CD4-positive, alpha-beta T cell (primary cell): ENCODE measurements at regions not wholly inside any gene's neighbourhood (a gene's known extent, or its start where the extent isn't known, plus 50 kb on each side); places are given as distances from the start of the nearest gene placed in this dataset.

ENCODE experiments used
- ATAC-seq: fragments of 200-7000 bp; cut with Tn5 transposase; one replicate; pipeline ENCODE4 v1.10.0; 2022; ENCODE audit warnings: mild to moderate bottlenecking; ENCODE audit not compliant: poor library complexity
- CTCF ChIA-PET: fragments of 350-600 bp; sonication (Branson Sonifier 250); formaldehyde crosslinking; loops from one replicate; lab custom pipeline; 2021; ENCODE audit warnings: antibody characterized with exemption, inconsistent platforms; lab: Charles Lee
- POLR2A ChIA-PET: fragments of 350-600 bp; sonication (Branson Sonifier 250); formaldehyde crosslinking; loops from one replicate; lab custom pipeline; 2021; ENCODE audit warnings: antibody characterized with exemption, inconsistent platforms; lab: Charles Lee
- DNase-seq, 14 experiments: peaks; one replicate each; pipeline ENCODE4 v3.0.0-alpha.2; 2013 to 2020; ENCODE audit warnings: mixed read lengths in 2 of 14
- H3K27ac ChIP-seq, 2 donors: one replicate each; pipeline versions ENCODE4 v1.5.1 to v1.7.0; 2013; ENCODE audit warnings: low read length in 2 of 2, low read depth in 1 of 2, mild to moderate bottlenecking in 1 of 2
- H3K27me3 ChIP-seq, 2 experiments: 1 replicate in 1 of 2; 2 replicates in 1 of 2; pipeline versions ENCODE4 v1.6.1 to v1.7.0; 2013; ENCODE audit warnings: low read length in 2 of 2, control low read depth in 1 of 2, mild to moderate bottlenecking in 1 of 2, moderate library complexity in 1 of 2; ENCODE audit not compliant: insufficient read depth in 2 of 2, control insufficient read depth in 1 of 2
- H3K36me3 ChIP-seq: one replicate; pipeline ENCODE4 v1.6.1; 2013; ENCODE audit warnings: low read length, control low read depth; ENCODE audit not compliant: insufficient read depth
- H3K4me1 ChIP-seq: one replicate; pipeline ENCODE4 v1.6.1; 2013; ENCODE audit warnings: low read length, control low read depth; ENCODE audit not compliant: insufficient read depth
- H3K4me3 ChIP-seq: one replicate; pipeline ENCODE4 v1.5.1; 2013; ENCODE audit warnings: mild to moderate bottlenecking, low read length, moderate library complexity
- H3K9me3 ChIP-seq, 2 experiments: 1 replicate in 1 of 2; 2 replicates in 1 of 2; pipeline versions ENCODE4 v1.6.1 to v1.7.0; 2013; ENCODE audit warnings: low read length in 2 of 2, mild to moderate bottlenecking in 2 of 2, control low read depth in 1 of 2, moderate library complexity in 1 of 2; ENCODE audit not compliant: control insufficient read depth in 1 of 2, insufficient read depth in 1 of 2
- H3K27ac Mint-ChIP-seq: one replicate; pipeline ENCODE4 v1.8.0; 2020; ENCODE audit warnings: mixed read lengths
- H3K27me3 Mint-ChIP-seq: one replicate; pipeline ENCODE4 v1.8.0; 2021; ENCODE audit warnings: mixed read lengths
- H3K36me3 Mint-ChIP-seq: one replicate; pipeline ENCODE4 v1.8.0; 2021; ENCODE audit warnings: low read depth, mixed read lengths
- H3K4me1 Mint-ChIP-seq: one replicate; pipeline ENCODE4 v1.8.0; 2021; ENCODE audit warnings: low read depth, mixed read lengths
- H3K4me3 Mint-ChIP-seq: one replicate; pipeline ENCODE4 v1.8.0; 2020; ENCODE audit warnings: mild to moderate bottlenecking, mixed read lengths
- H3K9me3 Mint-ChIP-seq: one replicate; pipeline ENCODE4 v1.8.0; 2020; ENCODE audit warnings: mixed read lengths
- CTCF ChIP-seq: fragments of 200-600 bp; IDR thresholded peaks from one replicate; pipeline ENCODE4 v1.8.0; 2022; ENCODE audit warnings: antibody characterized with exemption, mild to moderate bottlenecking
- intact Hi-C, 2 experiments: fragments of 100-400 bp; cut with DNase I in 1 of 2; cut with micrococcal nuclease in 1 of 2; formaldehyde crosslinking; loops; one replicate each; pipeline versions ENCODE4 v1.15.1 to v1.9.0; 2023 to 2025; cut with DNase I, micrococcal nuclease

DNA sequence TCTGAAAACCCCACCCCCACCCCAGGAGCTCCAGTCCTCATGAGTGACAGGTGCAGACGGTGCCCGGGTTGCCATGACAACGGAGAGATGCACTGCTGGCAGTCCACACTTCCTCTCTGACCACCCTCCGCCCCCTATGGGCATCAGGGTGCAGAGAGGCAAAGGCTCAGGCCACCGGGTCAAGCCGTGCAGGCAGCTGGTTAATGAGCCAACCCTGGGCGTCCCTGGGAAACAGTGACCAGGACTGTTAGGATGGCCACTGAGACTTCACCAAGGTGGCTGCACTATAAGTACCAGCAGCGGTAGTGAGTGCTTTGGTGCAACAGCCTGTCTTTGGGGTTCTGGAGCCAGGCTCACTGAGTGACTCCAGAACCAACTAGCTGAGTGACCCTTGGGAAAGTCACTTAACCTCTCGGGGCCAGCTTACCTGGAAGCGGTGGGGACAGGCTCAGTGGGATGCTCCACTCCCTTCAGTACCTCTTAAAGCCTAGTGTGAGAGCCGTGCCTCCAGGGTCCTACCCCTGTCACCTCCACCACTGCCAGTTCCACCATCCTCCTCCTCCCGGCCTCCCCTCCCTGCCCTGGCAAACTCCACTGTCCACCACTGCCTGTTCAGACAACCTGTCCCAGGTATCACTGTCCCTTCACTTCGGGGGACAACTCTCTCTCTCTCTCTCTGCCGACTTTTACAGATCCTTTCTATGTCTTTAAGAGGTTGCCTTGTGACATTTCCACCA lies 121.0 kb upstream of the PRR20G start:
- Histone ChIP-seq H3K9me3 (peaks cover 0 to 14% of the 10 kb centered on the region in 2 experiments), H3K4me1 (no peaks in the 10 kb centered on the region), H3K27ac (no peak overlapping the region), H3K4me3 (no peak overlapping the region), H3K27me3 (peaks cover 15 to 19% of the 10 kb centered on the region in 2 experiments), H3K36me3 (no peaks in the 10 kb centered on the region)
- ATAC-seq (no peak), DNase-seq (no peak)
- POLR2A ChIA-PET: no interaction called here
- Mint-ChIP-seq H3K36me3 (no peaks in the 10 kb centered on the region), H3K4me3 (no peak overlapping the region), H3K4me1 (no peaks in the 10 kb centered on the region), H3K9me3 (no peaks in the 10 kb centered on the region), H3K27me3 (peaks cover 46% of the 10 kb centered on the region), H3K27ac (no peak overlapping the region)
- intact Hi-C loops: no loop called here
- CTCF ChIA-PET: no interaction called here
- TF ChIP-seq CTCF: no peak

- no peak for DNase-seq
- POLR2A ChIA-PET: no interaction called here
- H3K4me1 ChIP-seq: no peaks in the 10 kb centered on the region
- Mint-ChIP-seq H3K27ac (no peak overlapping the region), H3K4me1 (no peaks in the 10 kb centered on the region), H3K27me3 (peaks cover 42% of the 10 kb centered on the region), H3K4me3 (no peak overlapping the region), H3K9me3 (no peaks in the 10 kb centered on the region), H3K36me3 (no peaks in the 10 kb centered on the region)
- H3K27ac ChIP-seq: no peak overlapping the region
- ATAC-seq: no peak
- peaks cover 0 to 14% of the 10 kb centered on the region in 2 experiments for H3K9me3 ChIP-seq
- no peak for TF ChIP-seq CTCF
- peaks cover 8 to 15% of the 10 kb centered on the region in 2 experiments for H3K27me3 ChIP-seq
- no peaks in the 10 kb centered on the region for H3K36me3 ChIP-seq
- intact Hi-C loops: no loop called here
- H3K4me3 ChIP-seq: no peak overlapping the region
- CTCF ChIA-PET: no interaction called here
Measured at GRCh38 chr3:127408022-127408683, 120.3 kb upstream of the PRR20G start.

- ChIA-PET CTCF (no interaction called here), POLR2A (no interaction called here)
- ATAC-seq (no peak), DNase-seq (no peak)
- H3K27me3 ChIP-seq: peaks cover 5 to 9% of the 10 kb centered on the region in 2 experiments
- no peak overlapping the region for H3K4me3 ChIP-seq
- H3K27ac Mint-ChIP-seq: no peak overlapping the region
- H3K36me3 Mint-ChIP-seq: no peaks in the 10 kb centered on the region
- no peaks in the 10 kb centered on the region for H3K9me3 Mint-ChIP-seq
- no peak for TF ChIP-seq CTCF
- H3K4me1 ChIP-seq: no peaks in the 10 kb centered on the region
- no peak overlapping the region for H3K4me3 Mint-ChIP-seq
- intact Hi-C loops: no loop called here
- H3K9me3 ChIP-seq: peaks cover 0 to 14% of the 10 kb centered on the region in 2 experiments
- H3K27ac ChIP-seq: no peak overlapping the region
- H3K4me1 Mint-ChIP-seq: no peaks in the 10 kb centered on the region
- peaks cover 36% of the 10 kb centered on the region for H3K27me3 Mint-ChIP-seq
- H3K36me3 ChIP-seq: no peaks in the 10 kb centered on the region
Measured at GRCh38 chr3:127407026-127407939, 119.4 kb upstream of the PRR20G start.
